G401 (cell line): ENCODE measurements at regions not wholly inside any gene's neighbourhood (a gene's known extent, or its start where the extent isn't known, plus 50 kb on each side); places are given as distances from the start of the nearest gene placed in this dataset.
"Not testable (repeated sequence)": the region's sequence is repeated elsewhere in the genome, so short reads cannot be mapped to it uniquely, and the experiment has no call there.

ENCODE experiments used
- DNase-seq: peaks from one replicate; pipeline ENCODE4 v3.0.0-alpha.2; 2015; ENCODE audit warnings: low spot score
- in situ Hi-C: cut with HindIII; loops from 2 replicates; pipeline ENCODE4 v1.10.0; 2016; ENCODE audit warnings: low sequenced_read_pairs, mixed read lengths

DNA sequence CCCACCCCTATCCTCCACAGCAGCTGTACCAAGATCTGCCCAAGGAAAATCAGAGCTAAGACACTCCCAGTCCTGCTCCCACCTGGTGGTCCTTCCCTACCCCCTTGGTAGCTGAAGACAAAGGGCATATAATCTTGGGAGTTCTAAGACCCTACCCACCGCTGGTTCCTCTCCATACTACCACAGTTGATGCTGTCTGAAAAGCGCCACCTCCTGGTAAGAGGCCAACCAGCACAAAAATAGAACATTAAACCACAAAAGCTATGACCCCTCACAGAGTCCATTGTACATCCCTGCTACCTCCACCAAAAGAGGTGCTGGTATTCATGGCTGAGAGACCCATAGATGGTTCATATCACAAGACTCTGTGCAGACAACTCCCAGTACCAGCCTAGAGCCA lies 161.5 kb upstream of the ARHGAP42 start:
- in situ Hi-C loops, result no loop called here
- DNase-seq, result no peak

DNA sequence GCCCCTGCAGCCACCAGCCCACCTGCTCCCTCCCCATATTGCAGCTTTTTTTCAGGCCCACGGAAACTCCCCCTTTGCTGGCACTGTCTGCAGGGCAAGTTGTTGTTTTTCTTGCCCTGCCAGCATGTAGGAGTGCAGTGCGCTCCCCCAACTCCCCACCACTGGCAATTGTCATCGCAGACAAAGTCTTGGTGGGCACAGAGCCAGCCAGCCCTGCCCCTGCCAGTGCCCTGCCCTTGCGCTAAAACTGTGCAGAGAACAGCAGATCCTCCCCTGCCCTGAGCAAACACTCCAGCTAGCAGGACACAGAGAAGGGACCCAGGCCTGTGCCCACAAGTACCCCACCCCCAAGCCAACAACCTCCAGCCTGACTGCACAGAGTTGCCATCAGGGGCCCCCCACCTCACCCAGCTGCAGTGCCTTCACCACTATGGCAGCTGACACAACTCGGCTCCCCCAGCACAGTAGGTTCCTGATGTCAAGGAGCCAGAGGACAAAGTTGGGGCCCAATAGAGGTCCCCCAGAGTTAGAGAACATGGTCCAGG lies 158.1 kb upstream of the ARHGAP42 start:
- in situ Hi-C loops, result no loop called here
- no peak for DNase-seq

DNA sequence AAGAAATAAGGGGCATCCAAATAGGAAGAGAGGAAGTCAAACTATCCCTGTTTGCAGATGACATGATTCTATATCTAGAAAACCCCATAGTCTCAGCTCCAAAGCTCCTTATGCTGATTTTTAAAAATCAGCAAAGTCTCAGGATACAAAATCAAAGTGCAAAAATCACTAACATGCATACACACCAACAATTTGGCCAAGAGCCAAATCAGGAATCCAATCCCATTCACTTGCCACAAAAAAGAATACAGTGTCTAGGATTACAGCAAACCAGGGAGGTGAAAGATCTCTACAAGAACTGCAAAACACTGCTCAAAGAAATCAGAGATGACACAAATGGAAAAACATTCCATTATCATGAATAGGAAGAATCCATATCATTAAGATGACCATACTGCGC lies 155.8 kb upstream of the ARHGAP42 start:
- in situ Hi-C loops, DNase-seq: not testable (repeated sequence)

DNA sequence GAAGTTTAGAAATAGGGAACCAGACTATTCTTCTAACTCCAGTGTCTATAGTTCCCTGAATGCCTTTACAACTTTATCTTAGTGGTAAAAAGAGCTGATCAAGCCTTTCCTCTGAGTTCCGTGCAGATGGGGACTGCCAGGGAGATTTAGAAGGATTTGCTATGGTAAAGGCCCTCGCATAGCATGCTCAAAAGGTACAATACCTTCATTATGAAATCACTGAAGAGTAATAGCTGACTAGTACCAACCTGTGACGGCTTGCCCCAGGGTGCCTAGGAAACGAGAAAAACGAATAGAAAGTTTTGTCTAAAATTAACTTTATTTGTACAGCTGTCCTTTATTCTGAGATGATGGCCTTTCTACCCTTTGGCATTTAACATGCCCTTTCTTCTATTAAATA lies 150.1 kb upstream of the ARHGAP42 start:
- in situ Hi-C loops, result no loop called here
- no peak for DNase-seq

DNA sequence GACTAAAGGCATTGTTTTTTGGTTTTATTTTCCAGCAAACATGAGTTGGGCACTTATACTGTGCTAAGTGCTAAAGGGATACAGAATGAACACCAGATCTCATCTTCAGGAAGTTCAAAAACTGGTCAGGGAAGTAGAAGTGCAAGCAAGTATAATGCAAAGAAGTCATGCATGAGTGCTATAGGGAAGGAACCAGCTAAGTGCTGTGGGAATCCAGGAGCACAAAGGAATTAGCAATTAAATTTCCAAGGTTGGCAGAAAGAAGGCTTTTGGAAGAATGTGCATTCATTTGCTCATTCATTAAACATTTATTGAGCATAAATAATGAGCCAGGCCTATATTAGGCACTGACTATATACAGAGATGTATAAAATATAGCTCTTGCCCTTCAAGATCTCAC lies 143.7 kb upstream of the ARHGAP42 start:
- in situ Hi-C loops, result no loop called here
- DNase-seq, result no peak

DNA sequence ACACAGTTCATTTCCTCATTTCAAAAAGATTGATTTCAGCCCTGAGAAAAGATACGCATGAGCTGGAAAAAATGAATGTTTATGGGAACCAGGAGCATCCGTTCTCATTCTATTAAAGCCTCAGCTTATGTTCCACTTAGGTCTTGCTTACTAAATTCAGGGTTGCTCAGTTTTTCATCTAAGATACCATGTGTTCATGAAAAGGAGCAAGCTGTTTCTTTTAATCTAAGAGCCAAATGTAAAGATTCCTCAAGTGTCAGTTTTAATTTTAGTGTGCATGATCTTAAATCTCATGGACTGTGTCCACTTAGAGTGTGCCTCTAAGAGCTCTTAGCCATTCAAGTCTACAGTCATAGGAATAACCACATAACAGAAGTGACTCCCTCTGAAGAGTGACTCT lies 141.5 kb upstream of the ARHGAP42 start:
- in situ Hi-C loops, result no loop called here
- no peak for DNase-seq

DNA sequence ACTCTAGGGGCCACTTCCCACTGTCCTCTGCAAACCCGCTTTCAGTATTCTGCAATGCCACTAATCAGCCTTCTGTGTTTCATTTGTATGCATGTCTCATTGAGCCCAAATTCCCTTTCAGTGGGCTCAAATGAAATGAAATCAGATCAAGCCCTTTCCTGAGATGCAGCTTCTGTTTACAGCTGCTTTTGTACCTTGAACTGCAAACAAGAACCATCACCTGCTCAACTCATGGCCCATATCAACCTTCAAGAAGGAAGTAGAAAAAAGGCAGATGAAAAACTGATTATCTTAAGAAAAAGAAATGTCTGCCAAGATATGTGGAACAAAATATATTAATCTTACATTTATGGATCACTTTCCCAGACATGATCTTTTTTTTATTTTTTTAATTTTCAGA lies 141.1 kb upstream of the ARHGAP42 start:
- no peak for DNase-seq
- in situ Hi-C loops, result no loop called here

DNA sequence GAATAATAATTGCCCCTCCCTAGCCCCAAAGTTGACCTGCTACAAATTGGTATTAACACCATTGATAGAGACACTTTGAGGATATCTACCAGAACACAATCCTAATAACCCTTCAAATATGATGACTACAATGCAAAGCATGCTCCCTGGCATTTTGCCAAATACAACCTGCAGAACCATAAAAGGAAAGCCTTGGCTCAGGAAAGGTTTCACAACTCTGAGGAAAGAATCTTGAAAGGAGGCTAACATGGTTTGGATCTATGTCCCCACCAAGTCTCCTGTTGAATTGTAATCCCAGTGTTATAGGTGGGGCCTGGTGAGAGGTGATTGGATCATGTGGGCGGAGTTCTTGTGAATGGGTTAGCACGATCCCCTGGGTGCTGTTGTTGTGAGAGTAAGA lies 140.4 kb upstream of the ARHGAP42 start:
- DNase-seq, result no peak
- in situ Hi-C loops, result no loop called here

DNA sequence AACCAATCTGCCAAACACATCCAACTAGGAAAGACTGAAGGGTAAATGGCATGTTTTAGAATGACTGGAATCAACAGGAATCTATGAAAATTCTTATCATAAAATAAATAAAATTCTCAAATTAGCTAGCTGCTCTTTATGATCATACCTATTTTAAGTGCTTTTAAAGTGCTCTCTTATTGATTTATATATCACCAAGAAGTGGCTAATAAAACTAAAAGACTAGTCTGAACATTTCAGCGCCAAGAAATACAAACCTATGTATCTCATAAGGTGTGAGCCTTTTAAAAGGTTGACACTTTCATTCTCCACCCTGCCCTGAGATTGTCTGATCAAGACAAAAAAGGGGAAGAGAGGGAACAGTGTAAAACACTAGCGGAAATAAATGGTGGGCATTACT lies 136.8 kb upstream of the ARHGAP42 start:
- DNase-seq, result no peak
- in situ Hi-C loops, result no loop called here

DNA sequence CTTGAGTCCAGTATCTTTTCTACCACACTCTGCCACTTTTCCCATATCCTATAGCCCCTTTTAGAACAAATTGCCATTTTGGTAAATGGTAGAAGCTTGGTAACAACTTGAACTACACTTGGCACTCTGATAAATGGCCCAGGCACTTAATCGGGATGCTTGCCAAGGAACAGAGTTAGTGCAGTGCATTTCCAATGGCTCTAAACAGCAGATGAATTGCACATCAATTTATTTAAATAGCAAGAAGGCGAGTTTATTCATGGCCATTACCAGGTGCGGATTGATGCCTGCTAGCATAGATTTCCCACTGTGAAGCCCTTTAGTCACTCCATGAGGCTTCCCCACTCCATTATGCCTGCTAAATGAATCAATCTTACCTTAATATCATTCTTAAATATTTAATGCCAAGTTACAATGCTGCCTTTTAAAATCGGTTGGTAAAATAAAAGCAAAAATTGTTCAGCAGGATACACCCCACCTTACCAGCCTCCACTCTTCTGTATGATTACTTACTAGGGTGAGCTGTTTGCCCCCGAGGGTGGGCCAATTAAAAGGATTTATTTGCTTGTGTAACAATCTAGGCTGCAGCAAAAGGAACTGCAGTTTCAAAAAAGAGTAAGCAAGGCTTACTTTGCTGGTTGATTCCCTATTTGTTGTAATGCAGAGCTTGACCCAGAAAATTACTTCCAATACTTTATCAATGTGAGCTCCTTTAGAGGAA lies 136.0 kb upstream of the ARHGAP42 start:
- DNase-seq, result no peak
- in situ Hi-C loops, result no loop called here

DNA sequence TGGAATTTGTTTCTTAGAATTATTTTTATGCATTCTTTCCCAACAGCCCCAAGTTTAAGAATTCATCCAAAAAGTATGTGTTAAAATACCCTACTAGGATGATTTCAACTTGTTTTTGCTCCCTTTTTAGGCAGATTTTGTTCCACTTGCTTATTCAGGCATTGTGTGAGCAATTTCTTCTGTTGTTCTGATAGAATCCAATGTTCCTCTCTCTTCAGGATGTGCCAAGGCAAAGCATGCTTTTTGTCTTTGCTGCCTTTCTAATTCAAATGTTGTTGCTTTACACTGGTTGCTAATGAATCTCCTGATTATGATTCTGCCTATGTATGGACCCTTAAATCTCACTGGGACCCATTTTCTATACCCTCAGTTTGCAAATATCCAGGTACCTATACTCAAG lies 131.2 kb upstream of the ARHGAP42 start:
- DNase-seq, result peak; percentile 18
- in situ Hi-C loops, result no loop called here

DNA sequence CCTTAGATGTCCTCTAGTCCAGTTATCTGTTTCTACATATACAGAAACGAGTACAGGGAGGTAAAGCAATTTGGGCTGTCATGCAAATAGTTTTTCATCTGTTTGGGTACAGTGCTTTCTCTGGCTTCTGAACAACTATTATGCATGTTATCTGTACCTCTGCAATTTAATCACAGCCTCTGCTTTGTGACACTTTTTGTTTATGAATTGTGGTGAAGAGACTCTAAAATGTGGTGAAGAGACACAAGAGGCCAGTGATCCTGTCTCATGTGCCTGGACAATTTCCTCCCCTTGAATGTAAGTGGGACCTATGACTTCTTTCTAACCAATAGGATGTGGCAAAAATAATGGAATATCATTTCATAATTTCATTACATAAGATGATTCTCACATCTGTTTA lies 130.3 kb upstream of the ARHGAP42 start:
- no peak for DNase-seq

DNA sequence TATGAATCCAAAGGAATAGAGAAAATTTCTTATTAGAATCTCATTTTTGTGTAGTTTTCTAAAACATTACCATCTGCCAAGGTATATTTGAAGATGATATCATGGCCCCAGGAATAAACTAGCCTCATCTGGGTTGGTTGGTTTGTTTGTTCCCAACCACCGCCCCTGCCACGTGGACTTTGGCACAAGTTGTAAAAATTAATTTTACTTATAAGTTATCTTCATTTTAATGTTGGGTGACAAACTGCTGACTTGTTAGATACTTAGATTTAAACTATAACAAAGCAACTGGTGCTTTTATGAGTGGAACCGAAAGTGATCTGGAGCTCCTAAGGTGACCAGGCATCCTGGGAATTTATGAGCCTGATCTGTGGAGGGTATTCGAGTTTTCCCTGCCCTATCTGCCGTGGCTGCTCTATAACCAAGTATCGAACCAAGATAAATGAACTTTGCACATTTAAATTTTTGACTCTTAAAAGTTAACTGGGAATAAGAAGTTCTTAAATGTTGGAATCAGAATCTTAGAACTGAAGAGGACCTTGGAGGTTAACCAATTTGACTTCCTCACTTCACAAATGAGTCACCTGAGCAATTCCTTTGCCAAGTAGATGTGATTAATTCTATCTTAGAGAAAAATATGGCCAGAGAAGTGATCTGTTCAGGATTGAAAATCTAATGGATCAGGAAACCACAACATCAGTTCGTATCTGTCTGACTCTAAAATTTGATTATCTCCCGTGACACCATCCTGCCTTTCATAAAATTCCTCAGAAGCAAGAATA lies 129.1 kb upstream of the ARHGAP42 start:
- in situ Hi-C loops, result no loop called here
- DNase-seq, result no peak

More for the DNA sequence above, 130.3 kb upstream of the ARHGAP42 start:
- in situ Hi-C loops, result no loop called here

DNA sequence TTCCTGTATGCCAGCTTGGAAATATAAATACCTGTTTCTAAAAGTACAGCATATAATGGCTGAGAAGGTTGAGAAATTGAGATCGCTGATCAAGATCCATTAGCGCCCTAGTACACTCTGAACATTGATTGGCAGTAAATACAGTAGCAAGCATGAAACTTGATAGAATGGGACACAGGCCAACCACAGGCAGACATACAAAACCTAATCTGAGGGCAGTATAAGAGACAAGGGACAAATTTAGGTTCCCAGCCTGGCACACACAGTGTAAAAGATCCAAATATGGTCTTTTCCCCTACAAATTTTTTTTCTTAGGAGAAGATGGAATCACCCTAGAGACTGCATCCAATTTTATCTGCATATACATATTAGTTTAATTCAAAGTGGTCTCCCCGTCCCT lies 126.5 kb upstream of the ARHGAP42 start:
- in situ Hi-C loops, result no loop called here
- no peak for DNase-seq

DNA sequence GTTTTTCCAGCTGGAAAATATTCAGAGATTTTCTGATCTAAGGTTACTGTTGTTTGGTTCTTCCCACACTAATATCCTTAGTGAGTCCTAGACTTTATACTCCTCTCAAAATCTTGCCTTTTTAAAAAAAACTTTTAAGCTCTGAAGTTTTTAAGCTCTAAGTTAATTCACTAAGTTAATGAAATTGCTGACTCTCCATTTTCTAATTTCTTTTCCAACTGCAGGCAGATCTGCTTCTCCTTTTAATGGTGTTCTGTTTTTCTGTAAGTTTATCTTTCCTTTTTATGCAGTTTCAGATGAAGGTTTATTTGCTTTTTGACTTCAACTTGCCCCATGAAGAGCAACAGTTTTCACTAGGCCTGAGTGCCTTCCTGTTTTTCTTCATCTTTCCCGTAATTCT lies 125.8 kb upstream of the ARHGAP42 start:
- in situ Hi-C loops, result no loop called here
- no peak for DNase-seq

DNA sequence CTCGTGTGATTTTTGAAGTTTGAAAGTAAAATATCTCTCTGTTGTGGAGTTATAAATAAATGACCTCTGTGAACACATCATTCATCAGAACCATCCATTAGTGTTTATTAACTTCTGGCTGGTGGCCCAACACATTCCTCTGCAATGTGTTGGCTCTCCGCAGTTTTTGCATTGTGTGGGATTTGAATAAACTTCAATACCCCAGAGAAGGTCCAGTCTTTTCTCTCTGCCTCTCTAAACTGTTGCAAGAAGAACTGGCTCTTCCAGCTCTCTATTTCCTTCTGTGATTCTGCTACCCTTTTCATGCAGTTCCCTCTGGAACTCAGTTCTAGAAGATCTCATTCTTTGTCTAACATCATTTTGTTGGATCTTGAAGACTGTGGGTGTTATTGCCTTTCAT lies 125.0 kb upstream of the ARHGAP42 start:
- in situ Hi-C loops, result no loop called here
- no peak for DNase-seq

DNA sequence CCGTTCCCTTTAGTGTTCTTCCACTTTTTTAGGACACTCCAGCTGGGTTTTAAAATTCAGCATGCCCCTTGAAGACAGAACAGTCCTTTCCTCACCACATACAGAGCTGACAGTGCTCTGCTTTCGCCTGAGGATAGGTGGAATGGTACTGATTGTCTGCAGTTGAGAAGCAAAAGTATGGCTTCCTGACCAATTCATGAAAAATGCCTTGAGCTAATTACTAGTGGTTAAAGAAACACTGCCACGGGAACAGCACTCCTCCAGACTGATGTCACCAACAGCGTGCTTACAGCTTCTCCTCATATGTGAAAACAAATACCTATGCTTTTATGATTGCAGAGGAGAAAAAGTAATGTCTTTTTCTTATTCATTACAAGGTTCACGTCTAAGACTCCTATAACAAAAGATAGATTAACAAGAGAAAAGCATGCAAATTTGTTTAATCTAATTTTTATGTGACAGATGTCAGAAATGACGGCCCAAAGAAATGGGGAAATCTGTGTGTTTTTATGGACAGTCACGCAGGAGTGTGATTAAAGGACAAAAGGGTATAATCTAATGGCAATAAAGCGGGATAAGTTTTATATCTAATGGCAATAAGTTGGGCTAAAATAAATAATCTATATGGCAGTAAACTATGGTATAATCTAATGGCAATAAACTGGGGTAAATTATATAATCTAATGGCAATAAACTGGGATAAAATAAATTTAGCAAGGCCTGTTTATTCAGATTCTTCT lies 123.4 kb upstream of the ARHGAP42 start:
- DNase-seq, result no peak
- in situ Hi-C loops, result no loop called here

DNA sequence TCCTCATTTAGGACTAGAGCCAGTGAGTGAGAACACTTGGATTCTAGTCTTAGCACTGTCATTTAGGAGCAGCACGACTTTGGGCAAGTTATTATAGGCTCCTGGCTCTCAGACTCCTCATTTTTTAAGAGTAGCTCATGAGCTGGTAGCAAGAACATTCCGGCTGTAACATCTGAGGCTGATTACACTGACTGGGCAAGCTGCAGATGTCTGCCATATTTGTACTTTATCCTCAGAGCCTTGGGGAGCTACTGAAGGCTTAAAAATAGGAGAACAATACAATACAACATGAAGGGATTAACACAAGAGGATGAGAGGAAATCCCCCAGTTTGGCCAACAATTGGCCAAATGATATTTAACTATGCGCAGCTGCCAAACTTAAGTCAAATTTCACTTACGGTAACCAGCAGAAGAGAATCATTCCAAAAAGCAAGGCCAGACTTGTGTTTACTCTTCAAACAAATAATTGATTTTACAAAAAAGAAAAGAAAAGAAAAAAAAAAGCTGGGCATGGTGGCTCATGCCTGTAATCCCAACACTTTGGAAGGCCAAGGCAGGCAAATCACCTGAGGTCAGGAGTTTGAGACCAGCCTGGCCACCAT lies 113.1 kb upstream of the ARHGAP42 start:
- no peak for DNase-seq
- in situ Hi-C loops, result no loop called here

DNA sequence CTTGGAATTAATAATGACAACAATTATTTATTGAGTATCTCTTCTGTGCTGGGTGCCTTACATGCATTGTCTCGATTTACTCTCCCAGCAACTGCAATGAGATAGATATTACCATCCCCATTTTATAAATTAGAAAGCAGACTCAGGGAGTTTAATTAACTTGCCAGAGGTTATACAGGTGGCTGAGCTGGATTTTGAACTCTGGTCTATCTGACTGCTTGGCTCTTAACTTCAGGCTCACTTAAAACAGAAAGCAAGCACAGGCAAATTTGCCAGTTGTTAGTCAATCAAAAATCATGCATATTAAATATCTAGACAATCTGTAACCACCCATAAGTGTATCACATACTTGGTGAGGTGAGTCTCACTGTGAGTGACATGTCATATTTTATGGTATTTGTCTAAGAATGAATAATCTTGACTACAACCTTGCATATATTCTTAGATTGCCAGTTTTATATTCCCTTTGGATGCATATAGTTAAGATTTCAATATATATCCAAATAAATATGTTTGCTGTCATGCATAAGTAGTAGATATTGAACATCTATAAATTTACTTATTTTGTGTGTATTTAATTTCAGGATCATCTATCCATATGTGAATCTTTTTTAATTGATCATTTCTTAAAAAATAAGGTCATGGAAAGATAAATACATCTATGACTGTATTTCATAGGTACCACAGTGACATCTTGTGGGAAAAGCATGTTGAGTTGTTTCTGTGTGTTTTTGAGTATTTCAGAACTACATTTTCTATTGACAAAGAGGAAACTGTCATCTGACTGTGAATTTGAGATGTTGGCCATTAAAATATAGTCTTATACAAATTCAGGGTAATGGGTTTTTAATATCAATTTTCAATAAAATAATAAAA lies 112.0 kb upstream of the ARHGAP42 start:
- peak; percentile 37 for DNase-seq
- in situ Hi-C loops, result no loop called here
